ENCODE measurements at regions not wholly inside any gene's neighbourhood (a gene's known extent, or its start where the extent isn't known, plus 50 kb on each side); places are given as distances from the start of the nearest gene placed in this dataset.

DNA sequence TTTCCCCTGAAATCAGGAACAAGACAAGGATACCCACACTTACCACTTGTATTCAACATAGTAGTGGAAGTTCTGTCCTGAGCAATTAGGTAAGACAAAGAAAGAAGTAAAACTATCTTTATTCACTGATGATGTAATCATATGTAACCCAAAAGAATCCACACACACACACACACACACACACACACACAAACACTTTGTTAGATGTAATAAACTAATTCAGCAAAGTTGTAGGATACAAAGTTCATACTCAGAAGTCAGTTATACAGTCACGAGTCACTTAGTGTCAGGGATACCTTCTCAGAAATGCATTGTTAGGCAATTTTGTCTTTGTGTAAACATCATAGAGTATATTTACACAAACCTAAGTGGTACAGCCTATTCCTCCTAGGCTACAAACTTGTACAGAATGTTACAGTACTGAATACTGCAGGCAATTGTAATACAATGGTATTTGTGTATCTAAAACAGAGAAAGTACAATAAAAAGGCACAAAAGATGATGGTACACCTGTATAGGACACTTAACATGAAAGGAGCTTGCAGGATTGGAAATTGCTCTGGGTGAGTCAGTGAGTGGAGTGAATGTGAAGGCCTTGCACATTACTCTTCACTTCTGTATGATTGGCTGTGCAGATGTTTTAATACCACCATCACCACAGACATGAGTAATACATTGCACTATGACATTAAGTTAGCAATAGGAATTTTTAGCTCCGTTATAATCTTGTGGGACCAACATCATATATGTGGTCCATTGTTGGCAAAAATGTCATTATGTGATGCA lies 370.1 kb downstream of the ZFHX3 start:
- intact Hi-C loops (cut with DNase I): no loop called here
- no peak for DNase-seq
- peaks cover 0 to 2% (median 0%) of the 10 kb centered on the region in 4 donors for H3K9me3 ChIP-seq
- H3K27me3 ChIP-seq: no peaks in the 10 kb centered on the region
- H3K4me1 ChIP-seq: no peaks in the 10 kb centered on the region
- TF ChIP-seq EP300 (IDR thresholded peaks at IDR 0.05): no peak
- no peak for TF ChIP-seq POLR2A (IDR thresholded peaks at IDR 0.05)
- no peak for TF ChIP-seq POLR2AphosphoS5 (IDR thresholded peaks at IDR 0.05)
- TF ChIP-seq, protein P1, sequence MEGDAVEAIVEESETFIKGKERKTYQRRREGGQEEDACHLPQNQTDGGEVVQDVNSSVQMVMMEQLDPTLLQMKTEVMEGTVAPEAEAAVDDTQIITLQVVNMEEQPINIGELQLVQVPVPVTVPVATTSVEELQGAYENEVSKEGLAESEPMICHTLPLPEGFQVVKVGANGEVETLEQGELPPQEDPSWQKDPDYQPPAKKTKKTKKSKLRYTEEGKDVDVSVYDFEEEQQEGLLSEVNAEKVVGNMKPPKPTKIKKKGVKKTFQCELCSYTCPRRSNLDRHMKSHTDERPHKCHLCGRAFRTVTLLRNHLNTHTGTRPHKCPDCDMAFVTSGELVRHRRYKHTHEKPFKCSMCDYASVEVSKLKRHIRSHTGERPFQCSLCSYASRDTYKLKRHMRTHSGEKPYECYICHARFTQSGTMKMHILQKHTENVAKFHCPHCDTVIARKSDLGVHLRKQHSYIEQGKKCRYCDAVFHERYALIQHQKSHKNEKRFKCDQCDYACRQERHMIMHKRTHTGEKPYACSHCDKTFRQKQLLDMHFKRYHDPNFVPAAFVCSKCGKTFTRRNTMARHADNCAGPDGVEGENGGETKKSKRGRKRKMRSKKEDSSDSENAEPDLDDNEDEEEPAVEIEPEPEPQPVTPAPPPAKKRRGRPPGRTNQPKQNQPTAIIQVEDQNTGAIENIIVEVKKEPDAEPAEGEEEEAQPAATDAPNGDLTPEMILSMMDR (IDR thresholded peaks at IDR 0.05): no peak
- WGBS, 2 donors: 26 to 62% methylated on average over 2 of the region's 2 CpGs
- H3K4me3 ChIP-seq: no peak overlapping the region
- no peak overlapping the region for H3K27ac ChIP-seq
- no peaks in the 10 kb centered on the region for H3K36me3 ChIP-seq

DNA sequence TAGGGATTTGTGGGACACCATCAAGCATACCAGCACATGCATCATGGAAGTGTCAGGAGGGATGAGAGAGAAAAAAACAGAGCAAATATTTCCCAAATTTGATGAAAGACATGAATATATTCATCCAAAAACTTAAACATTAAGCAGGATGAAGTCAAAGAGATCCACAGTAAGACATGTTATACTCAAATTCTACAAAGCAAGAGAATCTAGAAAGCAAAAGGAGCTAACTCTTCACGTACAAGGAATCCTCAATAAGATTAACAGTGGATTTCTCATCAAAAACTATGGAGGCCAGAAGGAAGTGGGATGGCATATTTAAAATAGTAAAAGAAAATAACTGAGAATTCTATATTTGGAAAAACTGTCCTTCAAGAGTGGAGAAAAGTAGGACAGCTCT lies 374.8 kb downstream of the ZFHX3 start:
- Histone ChIP-seq H3K9me3 (peaks cover 0 to 6% (median 3%) of the 10 kb centered on the region in 4 donors), H3K36me3 (no peaks in the 10 kb centered on the region), H3K4me3 (no peak overlapping the region), H3K4me1 (no peaks in the 10 kb centered on the region), H3K27ac (no peak overlapping the region), H3K27me3 (no peaks in the 10 kb centered on the region)
- DNase-seq: no peak
- intact Hi-C loops (cut with DNase I): no loop called here
- 87 to 91% methylated on average over 1 of the region's 1 CpG for WGBS, 2 donors
- TF ChIP-seq, protein P1 (IDR thresholded peaks at IDR 0.05): no peak
- TF ChIP-seq POLR2AphosphoS5 (IDR thresholded peaks at IDR 0.05) (no peak), POLR2A (IDR thresholded peaks at IDR 0.05) (no peak), EP300 (IDR thresholded peaks at IDR 0.05) (no peak)

DNA sequence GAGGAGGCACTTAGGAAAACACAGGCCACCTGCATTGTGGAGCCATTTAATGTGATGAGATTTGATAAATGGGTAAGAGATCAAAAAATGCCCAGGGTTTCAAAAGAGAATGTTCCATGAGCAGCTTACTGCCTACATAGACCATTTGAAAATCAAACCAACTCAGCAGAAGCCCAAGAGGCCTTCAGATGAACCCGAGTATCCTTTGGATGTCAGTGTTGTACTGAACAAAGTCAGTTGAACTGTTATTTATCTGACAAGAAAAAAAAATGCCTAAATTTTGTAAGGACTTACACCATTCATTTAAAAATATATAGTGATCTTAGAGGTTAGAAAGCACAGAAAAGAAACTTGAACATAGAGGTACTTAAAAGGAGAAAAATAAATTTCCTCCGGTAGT lies 381.7 kb downstream of the ZFHX3 start:
- WGBS, 2 donors: 94 to 97% methylated on average over 2 of the region's 2 CpGs
- Histone ChIP-seq H3K27me3 (no peaks in the 10 kb centered on the region), H3K9me3 (no peaks in the 10 kb centered on the region), H3K4me3 (no peak overlapping the region), H3K36me3 (no peaks in the 10 kb centered on the region), H3K27ac (no peak overlapping the region), H3K4me1 (peaks cover 0 to 18% (median 12%) of the 10 kb centered on the region in 4 donors)
- TF ChIP-seq, protein P1 (IDR thresholded peaks at IDR 0.05): no peak
- TF ChIP-seq EP300 (IDR thresholded peaks at IDR 0.05): no peak
- TF ChIP-seq POLR2A (IDR thresholded peaks at IDR 0.05): no peak
- TF ChIP-seq POLR2AphosphoS5 (IDR thresholded peaks at IDR 0.05): no peak
- DNase-seq: no peak
- intact Hi-C loops (cut with DNase I): loop anchor here (10.0 kb wide), 5 partner anchors 119 to 661 kb away; partner anchors contain the start of genes DHODH, PKD1L3 and ZFHX3

DNA sequence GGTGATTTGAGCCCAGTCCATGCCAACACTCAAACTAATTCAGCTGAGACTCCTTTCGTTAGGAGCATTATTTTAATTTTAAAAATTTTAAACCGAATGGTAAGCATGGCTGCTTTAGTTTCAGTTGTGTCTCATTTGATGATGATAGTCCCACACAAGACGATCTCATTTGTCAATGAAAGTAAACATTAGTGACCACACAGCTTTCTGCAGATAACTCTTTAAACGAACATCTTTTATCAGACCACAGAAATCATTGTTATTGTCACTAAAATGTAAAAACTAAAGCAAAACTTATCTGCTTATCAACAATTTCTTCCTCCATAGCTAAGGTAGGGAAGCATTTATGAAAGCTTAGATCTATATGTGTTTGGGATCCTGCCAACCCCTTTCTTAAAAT lies 382.2 kb downstream of the ZFHX3 start:
- H3K9me3 ChIP-seq: no peaks in the 10 kb centered on the region
- no peaks in the 10 kb centered on the region for H3K36me3 ChIP-seq
- peak overlapping the region in 2 of 4 donors; percentile 86 for H3K4me3 ChIP-seq
- H3K27ac ChIP-seq: no peak overlapping the region
- WGBS, 2 donors: 3 to 19% methylated on average over 4 of the region's 4 CpGs
- DNase-seq: no peak
- H3K4me1 ChIP-seq: peaks cover 0 to 18% (median 12%) of the 10 kb centered on the region in 4 donors
- H3K27me3 ChIP-seq: no peaks in the 10 kb centered on the region
- intact Hi-C loops (cut with DNase I): loop anchor here (10.0 kb wide), 5 partner anchors 119 to 661 kb away; partner anchors contain the start of genes DHODH, PKD1L3 and ZFHX3
- TF ChIP-seq POLR2AphosphoS5 (IDR thresholded peaks at IDR 0.05) (no peak), EP300 (IDR thresholded peaks at IDR 0.05) (no peak), POLR2A (IDR thresholded peaks at IDR 0.05) (no peak)
- TF ChIP-seq, protein P1 (IDR thresholded peaks at IDR 0.05): no peak

Measured in sigmoid colon (tissue), 6 donors.